ENCODE measurements at regions not wholly inside any gene's neighbourhood (a gene's known extent, or its start where the extent isn't known, plus 50 kb on each side); places are given as distances from the start of the nearest gene placed in this dataset.

DNA sequence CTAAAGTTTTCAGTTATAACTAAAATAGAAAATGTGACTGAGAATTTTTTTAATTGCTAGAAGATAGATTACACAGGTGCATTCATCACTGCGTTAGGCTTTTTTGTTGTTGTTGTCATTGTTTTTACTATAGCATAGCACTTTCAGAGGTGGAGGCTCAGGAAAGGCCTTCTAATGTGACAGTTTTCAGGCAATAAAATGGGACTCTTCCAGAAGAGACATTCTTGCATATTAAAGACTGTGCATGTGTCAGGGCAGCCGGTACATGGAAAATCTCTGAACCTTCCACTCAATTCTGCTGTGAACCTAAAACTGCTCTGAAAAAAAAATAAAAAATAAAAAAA is 175.2 kb downstream of the METTL4 start:
- no peak overlapping the region for H3K9ac ChIP-seq (ENCODE audit: low read depth, low read length, poor library complexity)
- H2BK120ac ChIP-seq (ENCODE audit: low read depth, low read length) = no peak overlapping the region
- H3K9me3 ChIP-seq (replicated peaks in 1 of 2; ENCODE audit: control insufficient read depth in 2 of 2, insufficient read depth in 1 of 2, low read depth in 1 of 2, low read length in 2 of 2) = no peaks in the 10 kb centered on the region
- H4K91ac ChIP-seq (ENCODE audit: low read depth, low read length, poor library complexity) = no peak overlapping the region
- no peak overlapping the region for H2BK5ac ChIP-seq (ENCODE audit: low read length)
- no CpG with 5 or more reads among the region's 2 CpGs for WGBS, 2 donors (ENCODE audit: extremely low coverage in 2 of 2, insufficient read length in 2 of 2, insufficient replicate concordance in 1 of 2)
- no peak overlapping the region for H3K27ac ChIP-seq (replicated peaks; ENCODE audit: low read length)
- peaks cover 2 to 16% of the 10 kb centered on the region in 2 donors for H3K4me1 ChIP-seq (ENCODE audit: control insufficient read depth in 2 of 2, insufficient read depth in 1 of 2, low read depth in 1 of 2, low read length in 2 of 2)
- DNase-seq (ENCODE audit: low spot score) = no peak
- no peak overlapping the region for H2BK12ac ChIP-seq (ENCODE audit: low read length)
- H3K79me1 ChIP-seq (ENCODE audit: low read depth, low read length) = no peaks in the 10 kb centered on the region
- H4K8ac ChIP-seq (ENCODE audit: low read depth, low read length) = no peak overlapping the region
- no peak overlapping the region for H3K23ac ChIP-seq (ENCODE audit: low read depth, low read length, poor library complexity)
- no peaks in the 10 kb centered on the region for H3K36me3 ChIP-seq (replicated peaks in 1 of 2; ENCODE audit: control insufficient read depth in 2 of 2, insufficient read depth in 2 of 2, low read length in 2 of 2)
- H3K4me3 ChIP-seq (ENCODE audit: low read length in 2 of 2) = no peak overlapping the region
- H2AK5ac ChIP-seq (ENCODE audit: low read depth, low read length) = no peak overlapping the region
- no peak overlapping the region for H3K14ac ChIP-seq (ENCODE audit: low read length)
- H3K4me2 ChIP-seq (ENCODE audit: insufficient read depth, low read length, poor library complexity, severe bottlenecking) = no peak overlapping the region
- H3K4ac ChIP-seq (ENCODE audit: low read length) = no peak overlapping the region
- H3K18ac ChIP-seq (ENCODE audit: low read length) = no peak overlapping the region
- no peak overlapping the region for H2BK15ac ChIP-seq (ENCODE audit: low read length)
- no peaks in the 10 kb centered on the region for H3K27me3 ChIP-seq (ENCODE audit: control insufficient read depth in 3 of 3, insufficient read depth in 3 of 3, low read depth in 1 of 3, low read length in 3 of 3)
- no peak overlapping the region for H2AFZ ChIP-seq (ENCODE audit: low read length)

DNA sequence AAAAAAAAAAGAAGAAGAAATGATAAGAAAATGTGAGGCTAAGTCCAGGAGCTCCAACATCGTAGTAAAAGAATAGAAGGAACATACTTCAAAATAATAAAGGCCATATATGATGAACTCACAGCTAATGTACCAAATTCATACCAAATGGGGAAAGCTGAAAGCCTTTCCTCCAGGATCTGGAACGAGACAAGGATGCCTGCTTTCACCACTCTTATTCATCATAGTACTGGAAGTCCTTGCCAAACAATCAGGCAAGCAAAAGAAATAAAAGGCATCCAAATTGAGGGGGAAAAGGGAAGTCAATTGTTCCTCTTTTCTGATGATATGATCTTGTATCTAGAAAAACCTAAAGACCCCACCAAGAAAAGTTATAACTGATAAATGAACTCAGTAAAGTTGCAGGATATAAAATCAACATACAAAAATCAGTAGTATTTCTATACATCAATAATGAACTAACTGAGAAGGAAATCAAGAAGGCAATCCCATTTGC is 170.6 kb downstream of the METTL4 start:
- H2AFZ ChIP-seq (ENCODE audit: low read length) = no peak overlapping the region
- no peak overlapping the region for H2BK15ac ChIP-seq (ENCODE audit: low read length)
- H3K4me2 ChIP-seq (ENCODE audit: insufficient read depth, low read length, poor library complexity, severe bottlenecking) = no peak overlapping the region
- no peak overlapping the region for H3K18ac ChIP-seq (ENCODE audit: low read length)
- H3K4ac ChIP-seq (ENCODE audit: low read length) = no peak overlapping the region
- H3K27ac ChIP-seq (replicated peaks; ENCODE audit: low read length) = no peak overlapping the region
- no peak overlapping the region for H4K91ac ChIP-seq (ENCODE audit: low read depth, low read length, poor library complexity)
- H3K14ac ChIP-seq (ENCODE audit: low read length) = no peak overlapping the region
- H2BK120ac ChIP-seq (ENCODE audit: low read depth, low read length) = no peak overlapping the region
- no peaks in the 10 kb centered on the region for H3K27me3 ChIP-seq (ENCODE audit: control insufficient read depth in 3 of 3, insufficient read depth in 3 of 3, low read depth in 1 of 3, low read length in 3 of 3)
- H3K4me3 ChIP-seq (ENCODE audit: low read length in 2 of 2) = no peak overlapping the region
- H2BK12ac ChIP-seq (ENCODE audit: low read length) = no peak overlapping the region
- H2AK5ac ChIP-seq (ENCODE audit: low read depth, low read length) = no peak overlapping the region
- no CpG with 5 or more reads among the region's 2 CpGs for WGBS, 2 donors (ENCODE audit: extremely low coverage in 2 of 2, insufficient read length in 2 of 2, insufficient replicate concordance in 1 of 2)
- no peaks in the 10 kb centered on the region for H3K36me3 ChIP-seq (replicated peaks in 1 of 2; ENCODE audit: control insufficient read depth in 2 of 2, insufficient read depth in 2 of 2, low read length in 2 of 2)
- no peak overlapping the region for H3K23ac ChIP-seq (ENCODE audit: low read depth, low read length, poor library complexity)
- DNase-seq (ENCODE audit: low spot score) = no peak
- H3K79me1 ChIP-seq (ENCODE audit: low read depth, low read length) = no peaks in the 10 kb centered on the region
- no peaks in the 10 kb centered on the region for H3K9me3 ChIP-seq (replicated peaks in 1 of 2; ENCODE audit: control insufficient read depth in 2 of 2, insufficient read depth in 1 of 2, low read depth in 1 of 2, low read length in 2 of 2)
- H2BK5ac ChIP-seq (ENCODE audit: low read length) = no peak overlapping the region
- H4K8ac ChIP-seq (ENCODE audit: low read depth, low read length) = no peak overlapping the region
- no peak overlapping the region for H3K9ac ChIP-seq (ENCODE audit: low read depth, low read length, poor library complexity)
- H3K4me1 ChIP-seq (ENCODE audit: control insufficient read depth in 2 of 2, insufficient read depth in 1 of 2, low read depth in 1 of 2, low read length in 2 of 2) = peaks cover 0 to 4% of the 10 kb centered on the region in 2 donors

DNA sequence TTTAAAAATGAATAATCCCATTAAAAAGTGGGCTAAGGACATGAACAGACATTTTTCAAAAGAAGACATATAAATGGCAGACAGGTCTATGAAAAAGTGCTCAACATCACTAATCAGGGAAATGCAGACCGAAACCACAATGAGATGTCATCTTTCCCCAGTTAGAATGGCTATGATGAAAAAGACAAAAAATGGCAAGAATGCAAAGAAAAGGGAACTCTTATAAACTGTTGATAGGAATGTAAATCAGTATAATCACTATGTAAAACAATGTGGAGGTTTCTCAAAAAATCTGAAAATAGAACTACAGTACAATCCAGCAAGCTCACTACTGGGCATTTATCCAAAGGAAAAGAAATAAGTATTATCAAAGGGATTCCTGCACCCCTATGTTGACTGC is 169.2 kb downstream of the METTL4 start:
- DNase-seq (ENCODE audit: low spot score) = no peak
- Histone ChIP-seq H2BK120ac (ENCODE audit: low read depth, low read length) (no peak overlapping the region), H3K79me1 (ENCODE audit: low read depth, low read length) (no peaks in the 10 kb centered on the region), H3K14ac (ENCODE audit: low read length) (no peak overlapping the region), H3K18ac (ENCODE audit: low read length) (no peak overlapping the region), H4K8ac (ENCODE audit: low read depth, low read length) (no peak overlapping the region), H2BK15ac (ENCODE audit: low read length) (no peak overlapping the region), H3K27ac (replicated peaks; ENCODE audit: low read length) (no peak overlapping the region), H4K91ac (ENCODE audit: low read depth, low read length, poor library complexity) (no peak overlapping the region), H3K36me3 (replicated peaks in 1 of 2; ENCODE audit: control insufficient read depth in 2 of 2, insufficient read depth in 2 of 2, low read length in 2 of 2) (no peaks in the 10 kb centered on the region), H3K4me3 (ENCODE audit: low read length in 2 of 2) (no peak overlapping the region), H3K4me1 (ENCODE audit: control insufficient read depth in 2 of 2, insufficient read depth in 1 of 2, low read depth in 1 of 2, low read length in 2 of 2) (no peaks in the 10 kb centered on the region), H3K27me3 (ENCODE audit: control insufficient read depth in 3 of 3, insufficient read depth in 3 of 3, low read depth in 1 of 3, low read length in 3 of 3) (no peaks in the 10 kb centered on the region), H3K9me3 (replicated peaks in 1 of 2; ENCODE audit: control insufficient read depth in 2 of 2, insufficient read depth in 1 of 2, low read depth in 1 of 2, low read length in 2 of 2) (no peaks in the 10 kb centered on the region), H3K4ac (ENCODE audit: low read length) (no peak overlapping the region), H3K4me2 (ENCODE audit: insufficient read depth, low read length, poor library complexity, severe bottlenecking) (no peak overlapping the region), H3K9ac (ENCODE audit: low read depth, low read length, poor library complexity) (no peak overlapping the region), H2BK5ac (ENCODE audit: low read length) (no peak overlapping the region), H2BK12ac (ENCODE audit: low read length) (no peak overlapping the region), H2AFZ (ENCODE audit: low read length) (no peak overlapping the region), H3K23ac (ENCODE audit: low read depth, low read length, poor library complexity) (no peak overlapping the region), H2AK5ac (ENCODE audit: low read depth, low read length) (no peak overlapping the region)
- WGBS, 2 donors (ENCODE audit: extremely low coverage in 2 of 2, insufficient read length in 2 of 2, insufficient replicate concordance in 1 of 2) = no CpG with 5 or more reads among the region's 1 CpG

DNA sequence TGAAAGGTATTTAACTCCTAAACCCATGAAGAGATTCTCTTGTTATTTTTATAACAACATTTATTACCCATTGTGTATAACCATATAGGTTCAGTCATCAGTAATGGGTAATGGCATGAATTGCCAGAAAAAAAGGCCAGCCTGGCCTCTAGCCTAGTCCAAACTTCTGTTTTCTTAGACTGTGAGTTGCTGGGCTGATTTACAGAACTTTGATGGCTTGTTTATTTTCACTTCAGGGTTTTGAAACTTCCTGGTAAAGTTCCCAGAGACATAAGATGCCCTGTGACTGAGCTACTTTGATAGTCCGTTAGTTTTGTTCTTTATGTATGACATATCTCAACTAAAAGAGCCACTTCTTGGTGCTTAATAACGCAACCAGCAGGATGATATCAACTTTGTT is 164.8 kb downstream of the METTL4 start:
- Histone ChIP-seq H2AFZ (ENCODE audit: low read length) (no peak overlapping the region), H4K91ac (ENCODE audit: low read depth, low read length, poor library complexity) (no peak overlapping the region), H3K36me3 (replicated peaks in 1 of 2; ENCODE audit: control insufficient read depth in 2 of 2, insufficient read depth in 2 of 2, low read length in 2 of 2) (no peaks in the 10 kb centered on the region), H2BK12ac (ENCODE audit: low read length) (no peak overlapping the region), H3K4me3 (ENCODE audit: low read length in 2 of 2) (no peak overlapping the region), H4K8ac (ENCODE audit: low read depth, low read length) (no peak overlapping the region), H2BK5ac (ENCODE audit: low read length) (no peak overlapping the region), H3K9ac (ENCODE audit: low read depth, low read length, poor library complexity) (no peak overlapping the region), H3K4me2 (ENCODE audit: insufficient read depth, low read length, poor library complexity, severe bottlenecking) (no peak overlapping the region), H3K9me3 (replicated peaks in 1 of 2; ENCODE audit: control insufficient read depth in 2 of 2, insufficient read depth in 1 of 2, low read depth in 1 of 2, low read length in 2 of 2) (no peaks in the 10 kb centered on the region), H3K14ac (ENCODE audit: low read length) (no peak overlapping the region), H3K27me3 (ENCODE audit: control insufficient read depth in 3 of 3, insufficient read depth in 3 of 3, low read depth in 1 of 3, low read length in 3 of 3) (no peaks in the 10 kb centered on the region), H3K4me1 (ENCODE audit: control insufficient read depth in 2 of 2, insufficient read depth in 1 of 2, low read depth in 1 of 2, low read length in 2 of 2) (no peaks in the 10 kb centered on the region), H3K18ac (ENCODE audit: low read length) (no peak overlapping the region), H2AK5ac (ENCODE audit: low read depth, low read length) (no peak overlapping the region), H2BK120ac (ENCODE audit: low read depth, low read length) (no peak overlapping the region), H3K4ac (ENCODE audit: low read length) (no peak overlapping the region), H3K27ac (replicated peaks; ENCODE audit: low read length) (no peak overlapping the region), H2BK15ac (ENCODE audit: low read length) (no peak overlapping the region), H3K79me1 (ENCODE audit: low read depth, low read length) (no peaks in the 10 kb centered on the region), H3K23ac (ENCODE audit: low read depth, low read length, poor library complexity) (no peak overlapping the region)
- WGBS, 2 donors (ENCODE audit: extremely low coverage in 2 of 2, insufficient read length in 2 of 2, insufficient replicate concordance in 1 of 2) = no CpG with 5 or more reads among the region's 2 CpGs
- no peak for DNase-seq (ENCODE audit: low spot score)
